Liver (tissue), 8 donors: ENCODE measurements at regions not wholly inside any gene's neighbourhood (a gene's known extent, or its start where the extent isn't known, plus 50 kb on each side); places are given as distances from the start of the nearest gene placed in this dataset.
"Not testable (repeated sequence)": the region's sequence is repeated elsewhere in the genome, so short reads cannot be mapped to it uniquely, and the experiment has no call there.

Experiments
- DNase-seq: peaks from one replicate; pipeline ENCODE4 v3.0.0-alpha.2; 2017; ENCODE audit warnings: low spot score
- H3K27ac ChIP-seq, 2 donors: one replicate each; pipeline ENCODE4 v1.7.0; 2013; ENCODE audit warnings: inconsistent platforms in 2 of 2, low read length in 2 of 2, control low read depth in 1 of 2, low read depth in 1 of 2, mild to moderate bottlenecking in 1 of 2
- H3K27me3 ChIP-seq, 4 donors: one replicate each; pipeline versions ENCODE4 v1.6.1 to v1.7.0; 2013; ENCODE audit warnings: low read length in 3 of 4, inconsistent platforms in 1 of 4, mild to moderate bottlenecking in 1 of 4, moderate library complexity in 1 of 4; ENCODE audit not compliant: control insufficient read depth in 4 of 4, insufficient read depth in 4 of 4
- H3K36me3 ChIP-seq, 4 donors: one replicate each; pipeline versions ENCODE4 v1.6.1 to v1.7.0; 2013; ENCODE audit warnings: low read length in 3 of 4, mild to moderate bottlenecking in 3 of 4, low read depth in 1 of 4, moderate library complexity in 1 of 4; ENCODE audit not compliant: control insufficient read depth in 4 of 4, insufficient read depth in 3 of 4
- H3K4me1 ChIP-seq, 4 donors: one replicate each; pipeline versions ENCODE4 v1.6.1 to v1.7.0; 2013; ENCODE audit warnings: low read length in 3 of 4, mild to moderate bottlenecking in 3 of 4, moderate library complexity in 1 of 4; ENCODE audit not compliant: control insufficient read depth in 4 of 4, insufficient read depth in 4 of 4
- H3K4me3 ChIP-seq, 3 donors: one replicate each; pipeline versions ENCODE4 v1.6.1 to v1.7.0; 2013; ENCODE audit warnings: low read length in 3 of 3, control low read depth in 1 of 3, low read depth in 1 of 3, mild to moderate bottlenecking in 1 of 3
- H3K9ac ChIP-seq, 2 donors: one replicate each; pipeline ENCODE4 v1.7.0; 2013; ENCODE audit warnings: low read length in 2 of 2, mild to moderate bottlenecking in 2 of 2, moderate library complexity in 2 of 2, control low read depth in 1 of 2, low read depth in 1 of 2
- H3K9me3 ChIP-seq, 4 donors: one replicate each; pipeline versions ENCODE4 v1.6.1 to v1.7.0; 2013; ENCODE audit warnings: low read length in 3 of 4; ENCODE audit not compliant: control insufficient read depth in 4 of 4
- EGR1 ChIP-seq, 2 donors: IDR thresholded peaks; 2 replicates each; pipeline ENCODE4 v1.6.1; 2016 to 2018; ENCODE audit warnings: antibody characterized with exemption in 2 of 2, low read depth in 2 of 2
- GABPA ChIP-seq, 2 donors: IDR thresholded peaks in 1 of 2; conservative IDR thresholded peaks in 1 of 2; 2 replicates each; pipeline ENCODE4 v1.6.1; 2016; ENCODE audit warnings: antibody characterized with exemption in 2 of 2, mild to moderate bottlenecking in 1 of 2, moderate library complexity in 1 of 2
- NR2F2 ChIP-seq: IDR thresholded peaks from 2 replicates; pipeline ENCODE4 v1.6.1; 2016; ENCODE audit warnings: antibody characterized with exemption
- RXRA ChIP-seq, 2 donors: IDR thresholded peaks; 2 replicates each; pipeline ENCODE4 v1.6.1; 2017 to 2018; ENCODE audit warnings: antibody characterized with exemption in 2 of 2, mild to moderate bottlenecking in 1 of 2
- WGBS: extraction: QIAGEN DNeasy Blood & Tissue Kit; methylation state at CpG from one replicate; pipeline ENCODE4 v1.1.7; 2013; 5-methylcytosine and 5-hydroxymethylcytosine counted together
- TF ChIP-seq, protein P1 (sequence below): fragments of 150-350 bp; IDR thresholded peaks from 2 replicates; pipeline ENCODE4 v1.5.1; 2017; ENCODE audit warnings: improper control_type of control experiment, low read depth, low read length; ENCODE audit not compliant: missing input control
- TF ChIP-seq, protein P2 (sequence below): IDR thresholded peaks from 2 replicates; pipeline ENCODE4 v1.6.1; 2016; ENCODE audit warnings: antibody characterized with exemption
- TF ChIP-seq, protein P3 (sequence below): IDR thresholded peaks from 2 replicates; pipeline ENCODE4 v1.6.1; 2016; ENCODE audit warnings: antibody characterized with exemption
- donor health status: healthy.
- donor health status: healthy.
- donor health status: healthy.
- donor health status: healthy.
- donor health status: healthy.

DNA sequence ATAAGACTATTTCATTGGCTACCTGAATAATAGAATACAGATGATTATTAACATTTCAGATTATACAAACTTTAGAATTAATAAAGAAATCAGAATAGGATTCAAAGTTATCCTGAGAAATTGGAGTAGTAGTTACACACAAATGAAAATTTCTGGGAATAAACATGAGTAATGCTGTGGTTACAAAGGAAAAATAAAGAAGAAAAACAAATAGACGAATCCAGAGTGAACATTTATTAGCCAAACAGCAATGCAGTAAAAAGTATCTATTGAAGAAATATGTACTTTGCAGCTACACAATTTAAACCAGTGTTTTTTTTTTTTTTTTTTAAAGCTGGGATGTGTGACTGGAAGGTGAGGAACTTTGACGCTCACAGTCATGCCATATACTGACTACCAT is 1159.2 kb downstream of the TUSC7 start:
- H3K27ac ChIP-seq: no peak overlapping the region
- no peak overlapping the region for H3K4me3 ChIP-seq
- no peaks in the 10 kb centered on the region for H3K9me3 ChIP-seq
- H3K4me1 ChIP-seq: no peaks in the 10 kb centered on the region
- H3K27me3 ChIP-seq: no peaks in the 10 kb centered on the region
- DNase-seq: no peak
- no peak overlapping the region for H3K9ac ChIP-seq
- WGBS: 73% methylated on average over 2 of the region's 2 CpGs
- H3K36me3 ChIP-seq: no peaks in the 10 kb centered on the region
- TF ChIP-seq, protein P1, sequence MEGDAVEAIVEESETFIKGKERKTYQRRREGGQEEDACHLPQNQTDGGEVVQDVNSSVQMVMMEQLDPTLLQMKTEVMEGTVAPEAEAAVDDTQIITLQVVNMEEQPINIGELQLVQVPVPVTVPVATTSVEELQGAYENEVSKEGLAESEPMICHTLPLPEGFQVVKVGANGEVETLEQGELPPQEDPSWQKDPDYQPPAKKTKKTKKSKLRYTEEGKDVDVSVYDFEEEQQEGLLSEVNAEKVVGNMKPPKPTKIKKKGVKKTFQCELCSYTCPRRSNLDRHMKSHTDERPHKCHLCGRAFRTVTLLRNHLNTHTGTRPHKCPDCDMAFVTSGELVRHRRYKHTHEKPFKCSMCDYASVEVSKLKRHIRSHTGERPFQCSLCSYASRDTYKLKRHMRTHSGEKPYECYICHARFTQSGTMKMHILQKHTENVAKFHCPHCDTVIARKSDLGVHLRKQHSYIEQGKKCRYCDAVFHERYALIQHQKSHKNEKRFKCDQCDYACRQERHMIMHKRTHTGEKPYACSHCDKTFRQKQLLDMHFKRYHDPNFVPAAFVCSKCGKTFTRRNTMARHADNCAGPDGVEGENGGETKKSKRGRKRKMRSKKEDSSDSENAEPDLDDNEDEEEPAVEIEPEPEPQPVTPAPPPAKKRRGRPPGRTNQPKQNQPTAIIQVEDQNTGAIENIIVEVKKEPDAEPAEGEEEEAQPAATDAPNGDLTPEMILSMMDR: no peak
- TF ChIP-seq GABPA (IDR thresholded peaks at IDR 0.05 in 1 of 2, conservative IDR thresholded peaks at IDR 0.05 in 1 of 2): no peak

DNA sequence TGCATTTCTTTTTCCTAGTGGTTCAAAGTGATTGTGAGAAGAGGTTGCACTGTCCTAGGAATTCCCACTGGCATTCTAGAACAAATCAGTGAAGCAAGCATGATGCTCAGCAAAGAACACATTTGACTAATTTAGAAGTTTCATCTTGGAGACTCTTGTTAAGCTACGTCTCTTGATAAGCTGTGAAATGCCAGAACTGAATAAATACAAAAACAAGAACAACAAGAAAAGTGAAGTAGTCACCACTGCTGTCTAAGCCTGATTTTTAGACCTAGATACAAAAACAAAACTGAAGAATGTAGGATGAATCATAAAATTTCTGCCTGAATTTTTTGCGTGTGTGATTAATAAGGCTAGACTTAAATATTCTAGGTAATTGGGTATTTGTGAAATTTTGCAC is 1162.4 kb downstream of the TUSC7 start:
- no peaks in the 10 kb centered on the region for H3K4me1 ChIP-seq
- H3K36me3 ChIP-seq: no peaks in the 10 kb centered on the region
- TF ChIP-seq, protein P2, sequence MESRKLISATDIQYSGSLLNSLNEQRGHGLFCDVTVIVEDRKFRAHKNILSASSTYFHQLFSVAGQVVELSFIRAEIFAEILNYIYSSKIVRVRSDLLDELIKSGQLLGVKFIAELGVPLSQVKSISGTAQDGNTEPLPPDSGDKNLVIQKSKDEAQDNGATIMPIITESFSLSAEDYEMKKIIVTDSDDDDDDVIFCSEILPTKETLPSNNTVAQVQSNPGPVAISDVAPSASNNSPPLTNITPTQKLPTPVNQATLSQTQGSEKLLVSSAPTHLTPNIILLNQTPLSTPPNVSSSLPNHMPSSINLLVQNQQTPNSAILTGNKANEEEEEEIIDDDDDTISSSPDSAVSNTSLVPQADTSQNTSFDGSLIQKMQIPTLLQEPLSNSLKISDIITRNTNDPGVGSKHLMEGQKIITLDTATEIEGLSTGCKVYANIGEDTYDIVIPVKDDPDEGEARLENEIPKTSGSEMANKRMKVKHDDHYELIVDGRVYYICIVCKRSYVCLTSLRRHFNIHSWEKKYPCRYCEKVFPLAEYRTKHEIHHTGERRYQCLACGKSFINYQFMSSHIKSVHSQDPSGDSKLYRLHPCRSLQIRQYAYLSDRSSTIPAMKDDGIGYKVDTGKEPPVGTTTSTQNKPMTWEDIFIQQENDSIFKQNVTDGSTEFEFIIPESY: no peak
- TF ChIP-seq RXRA (IDR thresholded peaks at IDR 0.05) (no peak), EGR1 (IDR thresholded peaks at IDR 0.05; ENCODE audit: low read depth in 2 of 2) (no peak), GABPA (IDR thresholded peaks at IDR 0.05 in 1 of 2, conservative IDR thresholded peaks at IDR 0.05 in 1 of 2) (no peak), NR2F2 (no peak)
- TF ChIP-seq, protein P1: no peak
- TF ChIP-seq, protein P3, sequence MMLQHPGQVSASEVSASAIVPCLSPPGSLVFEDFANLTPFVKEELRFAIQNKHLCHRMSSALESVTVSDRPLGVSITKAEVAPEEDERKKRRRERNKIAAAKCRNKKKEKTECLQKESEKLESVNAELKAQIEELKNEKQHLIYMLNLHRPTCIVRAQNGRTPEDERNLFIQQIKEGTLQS: no peak
- H3K9me3 ChIP-seq: no peaks in the 10 kb centered on the region
- no peak overlapping the region for H3K4me3 ChIP-seq
- 81% methylated on average over 2 of the region's 2 CpGs for WGBS
- H3K9ac ChIP-seq: no peak overlapping the region
- no peaks in the 10 kb centered on the region for H3K27me3 ChIP-seq
- no peak for DNase-seq
- H3K27ac ChIP-seq: no peak overlapping the region

DNA sequence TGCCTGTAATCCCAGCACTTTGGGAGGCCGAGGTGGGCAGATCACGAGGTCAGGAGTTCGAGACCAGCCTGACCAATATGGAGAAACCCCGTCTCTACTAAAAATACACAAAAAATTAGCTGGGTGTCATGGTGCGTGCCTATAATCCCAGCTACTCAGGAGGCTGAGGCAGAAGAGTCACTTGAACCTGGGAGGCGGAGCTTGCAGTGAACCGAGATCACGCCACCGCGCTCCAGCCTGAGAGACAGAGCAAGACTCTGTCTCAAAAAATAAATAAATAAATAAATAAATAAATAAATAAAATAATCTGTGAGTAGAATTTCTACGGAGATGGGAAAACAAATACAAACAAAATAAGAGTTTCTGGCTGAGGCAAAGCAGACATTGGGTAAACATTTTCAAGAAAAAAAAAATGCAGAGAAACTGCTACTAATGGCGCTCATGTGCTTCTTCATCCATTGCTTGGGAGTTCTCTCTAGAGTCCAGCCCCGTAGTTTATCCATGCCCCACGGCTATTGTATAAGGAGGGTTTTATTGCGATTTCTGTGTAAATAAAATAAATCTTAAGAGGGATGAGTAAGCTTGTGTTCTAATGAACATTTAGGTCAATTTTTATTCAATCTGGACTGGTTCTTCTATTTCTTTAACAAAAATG is 1161.9 kb downstream of the IGSF11 start:
- H3K9me3 ChIP-seq, DNase-seq, H3K27ac ChIP-seq, H3K36me3 ChIP-seq, H3K4me1 ChIP-seq, H3K4me3 ChIP-seq, H3K27me3 ChIP-seq, H3K9ac ChIP-seq: not testable (repeated sequence)
- 88% methylated on average over 15 of the region's 15 CpGs for WGBS
